ENCODE measurements at regions not wholly inside any gene's neighbourhood (a gene's known extent, or its start where the extent isn't known, plus 50 kb on each side); places are given as distances from the start of the nearest gene placed in this dataset.

DNA sequence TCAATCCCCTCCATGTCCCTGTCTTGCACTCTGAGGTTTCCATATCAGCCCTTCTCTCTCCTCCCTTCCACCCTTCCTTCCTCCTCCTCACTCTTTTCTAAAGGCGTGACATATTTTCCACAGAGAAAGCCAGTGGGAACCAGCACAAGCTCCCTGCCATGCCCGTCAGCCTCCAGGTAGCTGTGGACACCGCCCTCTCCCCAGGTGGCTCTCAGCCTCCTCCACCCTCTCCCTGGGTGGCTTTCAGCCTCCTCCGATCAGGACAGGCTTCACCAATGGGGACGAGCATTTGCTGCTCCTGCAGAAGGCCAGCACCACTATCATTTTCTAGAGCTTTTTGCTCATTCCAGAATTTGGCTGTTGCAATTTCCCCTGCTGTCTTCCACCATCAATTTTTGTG lies 236.6 kb downstream of the GADD45G start:
- no peak overlapping the region for H3K4me3 ChIP-seq (ENCODE audit: low read depth, low read length)
- H3K27ac ChIP-seq (ENCODE audit: low read depth, low read length), result no peak overlapping the region
- H3K27me3 ChIP-seq (ENCODE audit: control insufficient read depth, insufficient read depth, low read length), result no peaks in the 10 kb centered on the region; the same call in 1 of the 2 replicates
- no peaks in the 10 kb centered on the region for H3K36me3 ChIP-seq (ENCODE audit: control insufficient read depth, insufficient read depth, low read length)
- H3K4me1 ChIP-seq (ENCODE audit: control insufficient read depth, insufficient read depth, low read length), result peaks cover 26% of the 10 kb centered on the region
- no peaks in the 10 kb centered on the region for H3K9me3 ChIP-seq (ENCODE audit: control insufficient read depth, insufficient read depth, low read depth, low read length)
- no peak overlapping the region for H3K9ac ChIP-seq (ENCODE audit: low read length)

DNA sequence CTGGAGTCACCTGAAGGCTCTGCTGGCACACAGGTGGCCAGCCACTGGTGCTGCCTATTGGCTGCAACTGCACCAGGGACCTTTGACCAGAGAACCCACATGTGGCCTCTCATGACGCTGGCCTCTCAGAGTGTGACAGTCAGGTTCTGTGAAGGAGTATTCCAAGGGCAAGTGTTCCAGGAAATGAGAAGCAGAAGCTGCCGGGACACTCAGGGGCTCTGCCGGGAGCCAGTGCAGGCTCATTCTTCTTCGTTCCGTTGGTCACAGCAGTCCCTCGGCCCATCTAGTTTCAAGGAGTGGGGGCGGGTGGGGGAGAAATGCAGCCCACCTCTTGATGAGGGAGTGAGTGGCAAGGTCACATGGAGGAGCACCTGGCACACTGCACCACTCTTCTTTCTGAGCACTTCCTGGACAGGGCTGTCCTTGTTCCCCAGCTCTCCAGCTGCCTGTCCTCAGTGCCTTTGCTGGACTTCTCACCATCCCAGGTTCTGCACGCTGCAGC lies 237.5 kb downstream of the GADD45G start:
- Histone ChIP-seq H3K4me3 (ENCODE audit: low read depth, low read length) (no peak overlapping the region), H3K36me3 (ENCODE audit: control insufficient read depth, insufficient read depth, low read length) (no peaks in the 10 kb centered on the region), H3K4me1 (ENCODE audit: control insufficient read depth, insufficient read depth, low read length) (peaks cover 21% of the 10 kb centered on the region), H3K9me3 (ENCODE audit: control insufficient read depth, insufficient read depth, low read depth, low read length) (0 out of 2 replicates have a peak, but pooled peaks cover 4% of the 10 kb centered on the region), H3K27ac (ENCODE audit: low read depth, low read length) (no peak overlapping the region), H3K27me3 (ENCODE audit: control insufficient read depth, insufficient read depth, low read length) (no peaks in the 10 kb centered on the region; the same call in 1 of the 2 replicates), H3K9ac (ENCODE audit: low read length) (no peak overlapping the region)

DNA sequence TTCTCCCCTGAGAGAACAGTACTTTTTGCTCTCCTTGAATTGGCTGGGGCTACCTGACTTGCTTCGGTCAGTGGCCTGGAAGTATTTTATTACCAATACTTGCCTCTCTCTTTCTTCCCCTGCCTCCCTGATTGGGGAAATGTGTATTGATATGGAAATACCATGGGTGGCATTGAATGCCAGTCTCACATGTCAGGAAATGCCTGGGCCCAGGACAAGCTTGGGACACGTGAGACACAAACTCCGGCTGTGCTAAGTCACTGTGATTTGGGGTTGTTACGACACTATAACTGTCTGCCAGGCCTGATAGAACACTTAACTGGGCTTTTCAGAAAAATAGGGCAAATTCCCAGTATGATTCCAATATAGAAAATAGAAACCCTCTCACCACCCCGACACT lies 238.3 kb downstream of the GADD45G start:
- Histone ChIP-seq H3K27ac (ENCODE audit: low read depth, low read length) (no peak overlapping the region), H3K4me1 (ENCODE audit: control insufficient read depth, insufficient read depth, low read length) (peaks cover 13% of the 10 kb centered on the region), H3K9ac (ENCODE audit: low read length) (no peak overlapping the region), H3K9me3 (ENCODE audit: control insufficient read depth, insufficient read depth, low read depth, low read length) (0 out of 2 replicates have a peak, but pooled peaks cover 4% of the 10 kb centered on the region), H3K4me3 (ENCODE audit: low read depth, low read length) (no peak overlapping the region), H3K36me3 (ENCODE audit: control insufficient read depth, insufficient read depth, low read length) (no peaks in the 10 kb centered on the region), H3K27me3 (ENCODE audit: control insufficient read depth, insufficient read depth, low read length) (no peaks in the 10 kb centered on the region; the same call in 1 of the 2 replicates)

DNA sequence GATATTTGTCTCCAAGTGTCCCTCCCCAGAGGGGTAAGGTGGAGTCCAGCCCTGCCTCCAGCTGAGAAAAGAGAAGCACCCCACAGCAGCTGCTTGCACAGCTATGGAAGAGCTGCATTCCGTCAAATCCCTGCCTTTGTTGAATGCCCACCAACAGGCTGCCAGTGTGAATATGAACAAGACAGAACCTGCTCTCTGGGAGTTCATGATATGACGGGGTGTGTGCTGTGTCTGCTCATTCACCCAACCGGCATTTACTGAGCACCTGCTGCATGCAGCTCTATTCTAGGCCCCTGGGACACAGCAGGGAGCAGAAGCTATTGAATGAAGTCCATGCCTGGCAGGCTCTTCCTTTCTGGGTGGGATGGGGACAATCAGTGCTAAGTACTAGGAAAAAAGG lies 238.8 kb downstream of the GADD45G start:
- H3K27me3 ChIP-seq (ENCODE audit: control insufficient read depth, insufficient read depth, low read length), result no peaks in the 10 kb centered on the region; the same call in 1 of the 2 replicates

DNA sequence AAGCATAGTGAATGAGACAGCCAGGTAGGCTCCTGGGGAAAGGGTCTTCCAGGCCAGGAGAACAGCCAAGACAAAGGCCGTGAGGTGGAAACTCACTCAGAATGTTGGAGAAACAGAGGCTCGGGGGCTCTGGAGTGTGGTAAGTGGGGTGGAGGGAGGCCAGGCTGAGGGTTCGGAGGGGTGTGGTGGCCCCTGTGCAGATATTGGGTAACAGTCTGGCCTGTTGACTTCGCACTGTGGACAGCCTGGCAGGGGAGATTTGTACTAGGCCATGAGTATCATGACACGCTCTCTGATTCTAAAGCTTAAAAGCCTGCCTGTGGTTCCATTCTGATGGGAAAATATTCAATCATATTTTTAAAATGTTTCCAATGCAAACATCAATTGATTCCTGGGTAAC lies 239.3 kb downstream of the GADD45G start:
- Histone ChIP-seq H3K9ac (ENCODE audit: low read length) (no peak overlapping the region), H3K4me1 (ENCODE audit: control insufficient read depth, insufficient read depth, low read length) (peaks cover 11% of the 10 kb centered on the region; the same call in 1 of the 2 replicates), H3K4me3 (ENCODE audit: low read depth, low read length) (no peak overlapping the region), H3K27ac (ENCODE audit: low read depth, low read length) (no peak overlapping the region), H3K27me3 (ENCODE audit: control insufficient read depth, insufficient read depth, low read length) (no peaks in the 10 kb centered on the region; the same call in 1 of the 2 replicates), H3K9me3 (ENCODE audit: control insufficient read depth, insufficient read depth, low read depth, low read length) (0 out of 2 replicates have a peak, but pooled peaks cover 4% of the 10 kb centered on the region), H3K36me3 (ENCODE audit: control insufficient read depth, insufficient read depth, low read length) (no peaks in the 10 kb centered on the region)

More for the DNA sequence above, 238.8 kb downstream of the GADD45G start:
- H3K4me1 ChIP-seq (ENCODE audit: control insufficient read depth, insufficient read depth, low read length), result peaks cover 12% of the 10 kb centered on the region; the same call in 1 of the 2 replicates
- no peak overlapping the region for H3K9ac ChIP-seq (ENCODE audit: low read length)
- H3K27ac ChIP-seq (ENCODE audit: low read depth, low read length), result no peak overlapping the region
- 0 out of 2 replicates have a peak, but pooled peaks cover 4% of the 10 kb centered on the region for H3K9me3 ChIP-seq (ENCODE audit: control insufficient read depth, insufficient read depth, low read depth, low read length)
- no peak overlapping the region for H3K4me3 ChIP-seq (ENCODE audit: low read depth, low read length)
- H3K36me3 ChIP-seq (ENCODE audit: control insufficient read depth, insufficient read depth, low read length), result no peaks in the 10 kb centered on the region

DNA sequence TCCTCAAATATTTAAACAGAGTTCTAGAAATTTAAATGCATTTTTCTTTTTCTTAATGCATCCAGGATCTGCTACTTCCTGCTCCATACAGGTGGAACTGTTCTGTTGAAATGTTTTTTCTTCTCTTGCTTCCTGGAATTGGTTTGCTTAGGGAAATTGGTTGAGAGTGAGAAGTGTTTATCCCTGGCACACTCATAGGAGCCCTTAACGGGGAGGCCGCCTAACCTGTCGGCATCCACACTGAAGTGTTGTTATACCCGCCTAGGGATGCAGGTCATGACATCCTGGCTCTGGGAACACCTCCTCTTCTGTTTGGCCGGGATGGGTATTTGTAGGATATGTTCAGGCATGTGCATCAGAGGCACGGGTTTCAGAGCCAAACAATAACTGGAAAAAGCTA lies 239.7 kb downstream of the GADD45G start:
- H3K9ac ChIP-seq (ENCODE audit: low read length), result no peak overlapping the region

DNA sequence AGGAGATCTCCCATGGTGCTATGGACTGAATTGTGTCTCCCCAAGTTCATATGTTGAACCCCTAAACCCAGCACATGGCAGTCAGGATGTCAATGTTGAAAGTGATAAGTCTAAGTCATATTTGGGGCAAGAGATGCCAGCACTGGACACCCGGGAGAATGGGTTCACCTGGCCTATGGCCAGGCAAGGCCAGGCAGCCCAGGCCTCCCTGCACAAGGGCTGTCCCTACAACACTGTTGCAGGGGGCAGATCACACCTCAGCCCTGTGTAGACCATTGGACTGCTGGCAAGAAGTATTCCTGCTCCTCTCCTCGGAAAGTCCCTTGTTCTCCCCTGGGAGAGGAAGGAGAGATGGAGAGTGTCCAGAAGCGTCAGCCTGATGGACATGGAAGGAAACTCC lies 240.5 kb downstream of the GADD45G start:
- no peak overlapping the region for H3K9ac ChIP-seq (ENCODE audit: low read length)
- H3K27ac ChIP-seq (ENCODE audit: low read depth, low read length), result no peak overlapping the region

More for the DNA sequence above, 239.7 kb downstream of the GADD45G start:
- H3K4me1 ChIP-seq (ENCODE audit: control insufficient read depth, insufficient read depth, low read length), result peaks cover 6% of the 10 kb centered on the region; the same call in 1 of the 2 replicates
- no peaks in the 10 kb centered on the region for H3K36me3 ChIP-seq (ENCODE audit: control insufficient read depth, insufficient read depth, low read length)
- no peaks in the 10 kb centered on the region; the same call in 1 of the 2 replicates for H3K27me3 ChIP-seq (ENCODE audit: control insufficient read depth, insufficient read depth, low read length)
- 0 out of 2 replicates have a peak, but pooled peaks cover 4% of the 10 kb centered on the region for H3K9me3 ChIP-seq (ENCODE audit: control insufficient read depth, insufficient read depth, low read depth, low read length)
- H3K27ac ChIP-seq (ENCODE audit: low read depth, low read length), result no peak overlapping the region
- H3K4me3 ChIP-seq (ENCODE audit: low read depth, low read length), result no peak overlapping the region

DNA sequence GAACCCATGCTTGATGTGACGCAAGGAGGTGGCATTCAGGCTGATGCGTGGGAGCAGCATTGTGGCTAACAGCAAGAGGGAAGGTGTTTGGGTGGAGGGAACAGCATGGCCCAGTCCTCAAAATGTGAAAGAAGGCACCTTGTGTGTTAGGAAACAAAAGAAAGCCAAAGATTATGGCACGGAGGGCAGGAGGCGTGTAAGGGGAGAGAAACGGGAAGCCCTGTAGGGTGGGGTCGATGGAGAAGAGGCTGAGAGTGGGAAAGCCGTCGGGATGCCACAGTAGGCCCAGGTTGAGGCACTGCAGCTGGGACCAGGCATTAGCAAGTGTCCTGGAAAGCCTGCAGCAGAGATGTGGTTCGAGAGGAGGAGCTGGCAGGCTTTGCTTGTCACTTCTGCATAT lies 241.1 kb downstream of the GADD45G start:
- Histone ChIP-seq H3K36me3 (ENCODE audit: control insufficient read depth, insufficient read depth, low read length) (no peaks in the 10 kb centered on the region), H3K4me3 (ENCODE audit: low read depth, low read length) (no peak overlapping the region), H3K27me3 (ENCODE audit: control insufficient read depth, insufficient read depth, low read length) (no peaks in the 10 kb centered on the region; the same call in 1 of the 2 replicates), H3K9me3 (ENCODE audit: control insufficient read depth, insufficient read depth, low read depth, low read length) (0 out of 2 replicates have a peak, but pooled peaks cover 4% of the 10 kb centered on the region), H3K4me1 (ENCODE audit: control insufficient read depth, insufficient read depth, low read length) (peaks cover 3% of the 10 kb centered on the region; the same call in 1 of the 2 replicates), H3K27ac (ENCODE audit: low read depth, low read length) (no peak overlapping the region), H3K9ac (ENCODE audit: low read length) (no peak overlapping the region)

More for the DNA sequence above, 240.5 kb downstream of the GADD45G start:
- no peaks in the 10 kb centered on the region for H3K36me3 ChIP-seq (ENCODE audit: control insufficient read depth, insufficient read depth, low read length)
- no peak overlapping the region for H3K4me3 ChIP-seq (ENCODE audit: low read depth, low read length)
- H3K27me3 ChIP-seq (ENCODE audit: control insufficient read depth, insufficient read depth, low read length), result no peaks in the 10 kb centered on the region; the same call in 1 of the 2 replicates
- peaks cover 3% of the 10 kb centered on the region; the same call in 1 of the 2 replicates for H3K4me1 ChIP-seq (ENCODE audit: control insufficient read depth, insufficient read depth, low read length)
- H3K9me3 ChIP-seq (ENCODE audit: control insufficient read depth, insufficient read depth, low read depth, low read length), result 0 out of 2 replicates have a peak, but pooled peaks cover 4% of the 10 kb centered on the region

DNA sequence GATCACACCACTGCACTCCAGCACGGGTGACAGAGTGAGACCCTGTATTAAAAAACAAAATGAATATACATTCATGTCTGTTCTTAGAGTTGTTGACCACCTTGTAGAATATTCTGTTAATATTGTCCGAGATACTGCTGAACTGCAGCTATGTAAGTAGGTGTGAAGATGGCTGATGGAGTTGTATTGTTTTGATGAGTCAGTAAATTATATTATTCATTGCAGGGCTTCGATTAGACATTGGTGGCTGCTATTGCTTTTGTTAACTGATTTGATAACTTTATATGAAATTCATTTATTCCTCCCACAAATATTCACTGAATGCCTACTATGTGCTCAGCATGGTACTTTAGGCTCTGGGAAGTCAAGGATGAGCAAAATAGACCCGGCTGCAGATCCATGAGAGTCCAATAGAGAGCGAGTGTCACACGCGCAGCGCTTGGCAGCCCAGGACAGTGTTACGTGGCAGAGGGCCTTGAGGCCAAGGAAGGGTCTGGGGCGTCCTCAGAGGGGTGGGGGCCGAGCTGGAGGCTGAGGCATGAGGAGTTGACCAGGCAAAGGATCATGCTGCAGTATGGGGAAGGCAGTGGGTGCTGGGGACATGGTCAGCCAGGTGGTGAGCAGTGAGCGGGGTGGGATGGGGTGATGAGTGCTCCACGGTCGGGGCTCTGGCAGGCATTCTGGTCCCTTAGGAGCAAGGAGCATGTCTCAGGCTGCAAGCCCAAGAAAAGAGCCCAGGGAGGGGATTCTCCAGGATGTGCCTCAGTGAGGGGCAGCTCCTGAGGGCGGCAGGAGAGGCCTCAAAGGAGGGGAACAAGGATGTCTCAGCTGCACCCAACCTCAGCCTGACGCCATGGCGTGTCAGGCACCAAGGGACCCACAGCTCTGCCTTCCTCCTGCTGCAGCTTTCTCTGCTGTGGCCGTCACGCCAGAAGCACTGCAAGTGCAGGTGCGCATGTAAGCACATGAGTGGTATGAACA lies 243.5 kb downstream of the GADD45G start:
- Histone ChIP-seq H3K9me3 (ENCODE audit: control insufficient read depth, insufficient read depth, low read depth, low read length) (0 out of 2 replicates have a peak, but pooled peaks cover 4% of the 10 kb centered on the region), H3K9ac (ENCODE audit: low read length) (no peak overlapping the region), H3K36me3 (ENCODE audit: control insufficient read depth, insufficient read depth, low read length) (no peaks in the 10 kb centered on the region), H3K4me1 (ENCODE audit: control insufficient read depth, insufficient read depth, low read length) (no peaks in the 10 kb centered on the region), H3K4me3 (ENCODE audit: low read depth, low read length) (no peak overlapping the region), H3K27ac (ENCODE audit: low read depth, low read length) (no peak overlapping the region), H3K27me3 (ENCODE audit: control insufficient read depth, insufficient read depth, low read length) (no peaks in the 10 kb centered on the region; the same call in 1 of the 2 replicates)

DNA sequence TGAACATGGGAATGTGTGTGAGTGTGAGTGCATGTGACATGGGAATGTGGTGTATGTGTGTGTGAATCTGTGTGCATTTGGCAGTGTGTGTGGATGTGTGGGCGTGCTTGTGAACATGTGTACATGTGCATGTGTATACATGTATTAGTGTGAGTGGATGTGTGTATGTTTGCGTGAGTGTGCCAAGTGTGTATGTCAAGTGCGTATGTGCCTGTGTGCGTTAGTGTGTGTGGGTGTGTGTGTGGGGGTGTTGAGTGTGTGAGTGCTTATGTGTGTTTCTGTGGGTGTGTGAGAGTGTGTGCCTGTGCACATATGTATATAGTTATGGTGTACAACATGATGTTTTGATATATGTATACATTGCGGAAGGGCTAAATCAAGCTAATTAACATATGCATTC lies 244.3 kb downstream of the GADD45G start:
- Histone ChIP-seq H3K36me3 (ENCODE audit: control insufficient read depth, insufficient read depth, low read length) (no peaks in the 10 kb centered on the region), H3K27ac (ENCODE audit: low read depth, low read length) (no peak overlapping the region), H3K9ac (ENCODE audit: low read length) (no peak overlapping the region), H3K9me3 (ENCODE audit: control insufficient read depth, insufficient read depth, low read depth, low read length) (0 out of 2 replicates have a peak, but pooled peaks cover 4% of the 10 kb centered on the region), H3K4me1 (ENCODE audit: control insufficient read depth, insufficient read depth, low read length) (0 out of 2 replicates have a peak, but pooled peaks cover 1% of the 10 kb centered on the region), H3K4me3 (ENCODE audit: low read depth, low read length) (no peak overlapping the region), H3K27me3 (ENCODE audit: control insufficient read depth, insufficient read depth, low read length) (no peaks in the 10 kb centered on the region; the same call in 1 of the 2 replicates)

All from HUES6 (cell line).